ENCODE measurements at regions not wholly inside any gene's neighbourhood (a gene's known extent, or its start where the extent isn't known, plus 50 kb on each side); places are given as distances from the start of the nearest gene placed in this dataset.
A peak's percentile ranks its signal among the peaks of the same experiment; 100 is the strongest.
"Not testable (repeated sequence)": the region's sequence is repeated elsewhere in the genome, so short reads cannot be mapped to it uniquely, and the experiment has no call there.

DNA sequence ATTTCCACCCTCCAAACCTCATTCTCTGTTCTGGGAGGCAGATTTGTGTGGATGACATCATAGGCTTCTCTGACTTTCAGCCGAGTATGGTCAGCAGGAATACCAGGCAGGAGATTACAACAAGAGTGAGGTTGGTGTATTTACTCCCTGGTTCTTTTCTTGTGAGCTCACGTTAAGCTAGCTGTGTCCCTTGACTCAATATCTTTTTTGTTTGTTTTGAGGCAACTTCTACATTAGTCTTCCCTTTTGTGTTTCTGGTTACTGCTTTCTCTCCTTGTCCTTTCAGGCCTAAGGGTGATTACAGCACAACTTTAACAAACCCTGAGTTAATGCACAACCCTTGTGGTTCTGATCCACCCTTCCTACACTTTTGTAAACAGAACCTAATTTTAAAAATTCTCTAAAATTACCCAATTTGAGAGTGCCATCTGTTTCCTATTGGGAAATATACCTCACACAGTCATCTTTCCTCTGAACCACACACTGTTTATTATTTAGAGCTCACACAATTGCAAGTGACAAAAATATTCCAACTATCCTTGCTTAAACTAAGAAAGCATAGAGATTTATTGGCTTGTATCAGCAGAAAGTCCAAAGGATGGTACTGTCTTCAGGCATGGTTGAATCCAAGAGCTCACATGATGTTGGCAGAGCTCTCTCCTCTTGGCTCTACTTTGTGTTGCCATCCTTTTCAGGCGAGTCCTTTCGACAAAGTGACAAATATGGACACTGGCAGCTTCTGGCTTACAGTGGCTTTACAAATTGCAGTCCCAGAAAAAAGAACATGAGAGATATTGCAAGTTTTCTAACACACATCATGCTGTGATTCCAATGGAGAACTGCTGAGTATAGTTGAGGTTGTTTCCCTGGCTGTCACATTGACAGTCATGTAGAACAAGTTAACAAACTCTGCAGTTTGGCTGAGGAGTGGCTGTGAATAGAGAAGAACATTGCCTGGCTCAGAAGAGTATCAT, 150.5 kb upstream of the DDIT4L start:
- no peak for TF ChIP-seq ZFX (IDR thresholded peaks at IDR 0.05; ENCODE audit: borderline replicate concordance)
- TF ChIP-seq, protein P1, sequence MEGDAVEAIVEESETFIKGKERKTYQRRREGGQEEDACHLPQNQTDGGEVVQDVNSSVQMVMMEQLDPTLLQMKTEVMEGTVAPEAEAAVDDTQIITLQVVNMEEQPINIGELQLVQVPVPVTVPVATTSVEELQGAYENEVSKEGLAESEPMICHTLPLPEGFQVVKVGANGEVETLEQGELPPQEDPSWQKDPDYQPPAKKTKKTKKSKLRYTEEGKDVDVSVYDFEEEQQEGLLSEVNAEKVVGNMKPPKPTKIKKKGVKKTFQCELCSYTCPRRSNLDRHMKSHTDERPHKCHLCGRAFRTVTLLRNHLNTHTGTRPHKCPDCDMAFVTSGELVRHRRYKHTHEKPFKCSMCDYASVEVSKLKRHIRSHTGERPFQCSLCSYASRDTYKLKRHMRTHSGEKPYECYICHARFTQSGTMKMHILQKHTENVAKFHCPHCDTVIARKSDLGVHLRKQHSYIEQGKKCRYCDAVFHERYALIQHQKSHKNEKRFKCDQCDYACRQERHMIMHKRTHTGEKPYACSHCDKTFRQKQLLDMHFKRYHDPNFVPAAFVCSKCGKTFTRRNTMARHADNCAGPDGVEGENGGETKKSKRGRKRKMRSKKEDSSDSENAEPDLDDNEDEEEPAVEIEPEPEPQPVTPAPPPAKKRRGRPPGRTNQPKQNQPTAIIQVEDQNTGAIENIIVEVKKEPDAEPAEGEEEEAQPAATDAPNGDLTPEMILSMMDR (IDR thresholded peaks at IDR 0.05): no peak
- H3K27ac ChIP-seq: no peak overlapping the region

DNA sequence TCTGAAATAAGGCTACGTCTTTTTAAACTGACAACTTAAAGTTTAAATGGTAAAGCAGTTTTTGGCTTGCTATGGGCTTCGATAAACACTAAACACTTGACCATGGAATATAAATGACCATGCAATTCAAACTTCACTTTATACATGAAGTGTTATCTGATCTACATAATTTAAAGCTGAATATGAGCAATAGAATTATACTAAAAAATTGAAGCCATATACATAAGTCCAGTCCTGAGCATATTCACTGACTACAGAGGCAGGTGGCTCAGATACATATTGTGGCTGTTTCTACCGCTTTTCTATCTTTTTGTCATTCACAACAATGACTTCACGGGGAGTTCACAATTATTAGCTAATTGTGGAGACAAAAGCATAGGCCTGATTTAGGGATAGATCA, 149.6 kb upstream of the DDIT4L start:
- no peak overlapping the region for H3K27ac ChIP-seq
- TF ChIP-seq, protein P1 (IDR thresholded peaks at IDR 0.05): no peak
- no peak for TF ChIP-seq ZFX (IDR thresholded peaks at IDR 0.05; ENCODE audit: borderline replicate concordance)

DNA sequence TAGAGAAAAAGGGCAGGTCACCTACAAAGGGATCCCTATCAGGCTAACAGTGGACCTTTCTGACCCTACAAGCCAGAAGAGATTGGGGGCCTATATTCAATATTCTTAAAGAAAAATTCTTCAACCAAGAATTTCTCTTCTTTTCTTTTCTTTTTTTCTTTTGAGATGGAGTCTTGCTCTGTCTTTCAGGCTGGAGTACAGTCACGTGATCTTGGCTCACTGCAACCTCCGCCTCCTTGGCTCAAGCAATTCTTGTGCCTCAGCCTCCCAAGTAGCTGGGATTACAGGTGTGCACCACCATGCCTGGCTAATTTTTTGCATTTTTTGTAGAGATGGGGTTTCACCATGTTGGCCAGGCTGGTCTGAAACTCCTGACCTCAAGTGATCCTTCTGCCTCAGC, 143.2 kb upstream of the DDIT4L start:
- H3K27ac ChIP-seq: not testable (repeated sequence)

DNA sequence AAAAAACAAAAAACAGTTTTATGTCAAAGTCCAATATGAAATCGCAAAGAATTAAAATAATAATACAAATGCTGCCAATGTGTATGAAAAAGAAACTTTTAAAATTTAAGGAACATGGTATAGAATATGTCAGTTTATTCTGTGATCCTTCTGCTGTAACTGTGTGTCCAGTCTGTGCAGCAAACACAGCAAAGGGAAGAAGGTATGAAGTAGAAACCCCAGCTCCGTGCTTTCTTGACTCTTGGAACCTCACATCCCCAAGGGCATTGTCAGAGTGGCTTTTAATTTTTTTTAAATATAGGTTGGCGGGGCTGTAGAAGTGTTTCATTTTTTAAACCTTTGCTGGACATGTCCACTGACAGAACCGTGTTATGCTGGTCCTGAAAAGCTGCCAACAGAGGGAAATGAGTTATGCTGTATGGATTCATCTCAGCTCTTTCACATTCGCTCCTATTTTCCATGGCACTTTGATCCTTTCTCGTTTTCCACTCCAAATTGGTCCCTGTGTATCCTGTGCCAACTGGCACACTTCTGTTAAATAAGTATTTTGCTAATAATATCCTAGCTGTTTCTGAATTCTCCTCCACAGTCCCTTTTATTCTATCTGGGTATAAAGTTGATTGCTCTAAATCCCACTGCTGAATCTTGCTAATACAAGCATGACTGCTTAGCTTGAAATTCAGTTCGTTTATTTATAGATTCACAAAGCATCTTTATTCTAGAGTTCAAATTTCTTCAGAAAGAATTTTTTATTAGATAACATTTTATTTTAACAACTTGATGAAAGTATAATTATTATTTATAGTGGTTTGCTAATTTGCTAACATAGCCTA, 127.0 kb upstream of the DDIT4L start:
- H3K27ac ChIP-seq: no peak overlapping the region
- TF ChIP-seq, protein P1 (IDR thresholded peaks at IDR 0.05): no peak
- no peak for TF ChIP-seq ZFX (IDR thresholded peaks at IDR 0.05; ENCODE audit: borderline replicate concordance)

DNA sequence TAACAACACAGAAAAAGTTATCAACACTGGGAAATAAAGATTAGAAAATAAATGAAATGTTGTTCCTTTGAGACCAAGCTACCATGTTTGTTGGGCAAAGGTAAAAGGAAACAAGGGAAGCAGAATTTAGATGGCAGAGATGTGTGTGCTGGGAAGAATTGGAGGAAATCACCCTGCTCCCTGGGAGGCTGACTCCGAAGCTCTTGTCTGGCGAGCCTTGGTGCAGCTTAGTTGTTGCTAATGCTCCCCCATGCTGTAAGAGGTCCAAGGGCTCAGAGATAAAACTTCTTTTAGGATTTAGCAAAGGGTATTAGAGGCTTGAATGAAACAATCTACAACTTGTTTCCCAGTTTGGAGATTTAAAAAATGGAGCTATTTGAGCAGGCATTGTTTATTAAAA, 123.8 kb upstream of the DDIT4L start:
- TF ChIP-seq, protein P1 (IDR thresholded peaks at IDR 0.05): no peak
- TF ChIP-seq ZFX (IDR thresholded peaks at IDR 0.05; ENCODE audit: borderline replicate concordance): no peak
- H3K27ac ChIP-seq: no peak overlapping the region

DNA sequence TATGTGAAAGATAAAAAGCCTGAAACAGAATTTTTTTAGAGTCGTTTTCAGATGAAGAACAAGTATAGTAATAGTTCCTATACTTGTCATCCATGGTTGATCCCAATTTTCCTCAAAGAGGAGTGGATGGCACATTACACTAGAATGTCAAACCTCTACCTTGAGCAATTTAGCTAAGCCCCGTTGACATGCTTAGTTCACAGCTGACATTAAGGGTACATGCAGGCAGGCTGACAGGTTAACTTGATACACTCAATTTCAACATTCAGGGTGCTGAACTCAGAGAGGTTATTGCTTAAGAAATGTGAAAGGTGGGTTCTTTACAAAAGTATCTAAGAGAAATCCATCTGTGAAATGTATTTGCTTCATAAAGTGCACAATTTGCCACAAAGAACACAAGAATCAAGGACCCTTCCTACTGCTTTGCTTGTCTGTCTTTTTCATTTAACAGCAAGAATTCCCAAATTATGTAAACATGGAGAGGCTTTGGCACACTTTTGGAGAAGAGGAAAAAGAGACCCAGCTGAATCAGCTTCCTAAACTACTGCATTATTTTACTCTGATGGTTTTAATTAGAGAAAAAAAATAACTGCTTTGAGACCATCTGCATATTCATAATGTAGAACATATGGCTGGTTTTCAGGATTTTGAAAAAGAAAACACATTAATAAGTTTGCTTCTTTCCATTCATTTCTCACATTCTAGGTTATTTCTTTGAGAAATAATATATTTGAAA, 122.5 kb upstream of the DDIT4L start:
- TF ChIP-seq, protein P1 (IDR thresholded peaks at IDR 0.05): no peak
- H3K27ac ChIP-seq: no peak overlapping the region

DNA sequence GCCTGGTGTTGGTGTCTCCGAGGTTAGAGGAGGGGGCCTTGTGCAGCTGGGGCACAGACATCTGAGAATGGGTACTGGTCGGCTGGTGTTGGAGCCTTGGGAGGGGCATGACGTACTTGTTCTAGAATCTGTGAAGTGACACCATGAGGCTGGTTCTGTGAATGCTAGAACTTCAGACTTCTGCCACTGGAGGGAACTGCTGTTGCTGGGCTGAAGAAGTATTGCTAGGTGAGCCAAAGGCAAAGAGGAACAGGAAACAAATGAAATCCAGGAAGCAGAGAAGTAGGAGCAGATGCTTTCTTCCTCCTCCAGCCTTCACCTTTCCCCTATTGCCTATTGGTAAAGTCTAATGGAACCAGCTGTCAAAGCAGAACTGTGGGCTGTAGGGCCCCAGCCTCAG, 120.9 kb upstream of the DDIT4L start:
- TF ChIP-seq ZFX (IDR thresholded peaks at IDR 0.05; ENCODE audit: borderline replicate concordance): no peak
- TF ChIP-seq, protein P1 (IDR thresholded peaks at IDR 0.05): peak; percentile 45

More for the DNA sequence above, 120.9 kb upstream of the DDIT4L start:
- no peak overlapping the region for H3K27ac ChIP-seq
